GM18508 (cell line): ENCODE measurements at regions not wholly inside any gene's neighbourhood (a gene's known extent, or its start where the extent isn't known, plus 50 kb on each side); places are given as distances from the start of the nearest gene placed in this dataset.

Experiments used
- ATAC-seq: cut with Tn5 transposase; IDR thresholded peaks from one replicate; pipeline ENCODE4 v1.9.1; 2021; ENCODE audit warnings: moderate number of reproducible peaks; ENCODE audit not compliant: insufficient read depth, unreplicated experiment

GRCh38 chr12:22740656-22741355 is 115.8 kb downstream of the ETNK1 start:
- no peak for ATAC-seq

GRCh38 chr12:22743700-22744099 is 118.7 kb downstream of the ETNK1 start:
- no peak for ATAC-seq

GRCh38 chr12:22744197-22744596 is 119.2 kb downstream of the ETNK1 start:
- no peak for ATAC-seq

GRCh38 chr12:22746720-22747119 is 121.7 kb downstream of the ETNK1 start:
- ATAC-seq: no peak

DNA sequence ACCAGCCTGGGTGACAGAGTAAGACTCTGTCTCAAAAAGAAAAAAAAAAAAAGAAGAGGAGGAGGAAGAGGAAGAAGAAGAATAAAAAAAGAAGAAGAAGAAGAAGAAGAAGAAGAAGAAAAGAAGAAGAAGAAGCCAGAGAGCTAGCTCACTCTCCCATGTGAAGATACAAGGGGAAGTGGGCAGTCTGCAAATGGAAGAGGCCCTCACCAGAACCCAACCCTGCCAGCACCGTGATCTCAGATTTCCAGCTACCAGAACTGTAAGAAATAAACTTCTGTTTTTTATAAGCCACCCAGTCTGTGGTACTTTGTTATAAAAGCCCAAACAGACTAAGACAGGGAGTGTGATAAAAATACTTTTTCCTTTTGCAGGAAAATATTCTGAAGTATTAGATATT is 130.7 kb downstream of the ETNK1 start:
- ATAC-seq: no peak

DNA sequence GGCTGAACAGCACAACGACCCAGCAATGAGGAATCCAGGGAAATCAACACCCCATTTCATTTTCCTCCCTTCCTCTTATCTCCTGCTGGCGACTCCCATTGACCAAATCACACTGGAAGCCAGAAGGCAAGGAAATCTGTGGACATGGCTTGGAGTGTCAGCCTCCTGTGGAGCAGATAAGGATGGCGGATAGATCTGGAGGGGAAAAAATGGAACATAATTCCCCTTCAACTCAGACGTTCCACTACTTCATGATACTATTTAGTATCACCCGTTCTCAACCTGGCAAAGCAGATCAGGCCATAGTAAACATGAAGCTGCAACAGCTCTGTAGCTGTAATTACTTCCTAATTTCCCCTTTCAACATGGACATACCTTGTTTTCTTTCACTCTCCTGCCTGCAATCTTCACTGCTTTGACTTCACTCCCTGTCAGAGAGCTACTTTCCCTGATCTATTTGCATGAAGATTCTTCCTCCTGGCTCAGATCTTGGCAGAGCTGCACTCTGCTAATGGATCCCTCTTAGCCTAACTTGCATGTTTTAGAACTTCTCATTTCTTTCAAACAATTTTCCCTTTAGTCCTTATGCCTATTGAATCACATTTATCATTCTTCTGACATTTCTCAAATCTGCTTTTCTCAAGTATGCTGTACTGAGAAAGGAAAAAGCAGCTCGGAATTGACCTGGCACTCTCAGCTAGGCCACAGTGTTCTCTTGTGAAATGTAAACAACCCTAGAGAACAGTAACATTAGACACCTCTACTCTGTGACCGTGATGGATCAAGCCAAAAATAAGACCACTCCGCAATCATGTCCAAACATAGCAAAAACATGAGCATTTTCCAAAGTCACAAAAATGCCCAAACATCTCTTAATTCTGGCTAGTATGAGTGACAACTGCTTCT is 135.1 kb downstream of the ETNK1 start:
- ATAC-seq: no peak

DNA sequence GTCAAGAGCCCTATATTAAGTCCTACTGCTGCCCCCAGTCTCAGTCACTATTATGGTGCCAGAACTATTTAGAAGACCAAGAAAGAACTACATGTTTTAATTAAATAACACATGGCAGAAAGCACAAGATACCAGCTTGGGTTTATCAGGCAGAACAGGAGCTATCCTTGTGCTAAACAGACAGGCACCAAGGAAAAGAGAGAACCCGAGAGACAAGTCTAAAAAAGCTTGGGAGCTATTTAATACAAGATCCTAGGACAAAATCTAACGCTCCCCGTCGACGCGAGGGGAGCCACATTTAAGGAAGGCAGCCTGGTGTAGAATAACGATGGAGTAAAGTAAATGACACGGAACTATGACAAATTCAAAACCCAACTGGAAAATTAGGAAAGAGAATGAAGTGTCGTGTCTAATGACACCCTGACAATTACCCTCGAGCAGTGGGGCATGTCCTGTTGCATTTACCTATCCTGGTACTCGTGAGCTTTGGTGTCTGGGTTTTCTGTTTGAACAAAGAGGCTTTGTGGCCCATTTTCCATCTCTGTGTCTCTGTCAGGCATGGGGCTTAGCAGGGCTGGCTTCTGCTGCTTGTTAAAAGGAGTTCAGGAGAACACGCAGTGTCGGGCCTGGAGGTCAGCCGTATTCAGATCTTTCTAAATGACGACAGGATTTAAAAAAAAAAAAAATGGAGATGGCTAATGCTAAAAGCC is 140.6 kb downstream of the ETNK1 start:
- ATAC-seq: no peak

DNA sequence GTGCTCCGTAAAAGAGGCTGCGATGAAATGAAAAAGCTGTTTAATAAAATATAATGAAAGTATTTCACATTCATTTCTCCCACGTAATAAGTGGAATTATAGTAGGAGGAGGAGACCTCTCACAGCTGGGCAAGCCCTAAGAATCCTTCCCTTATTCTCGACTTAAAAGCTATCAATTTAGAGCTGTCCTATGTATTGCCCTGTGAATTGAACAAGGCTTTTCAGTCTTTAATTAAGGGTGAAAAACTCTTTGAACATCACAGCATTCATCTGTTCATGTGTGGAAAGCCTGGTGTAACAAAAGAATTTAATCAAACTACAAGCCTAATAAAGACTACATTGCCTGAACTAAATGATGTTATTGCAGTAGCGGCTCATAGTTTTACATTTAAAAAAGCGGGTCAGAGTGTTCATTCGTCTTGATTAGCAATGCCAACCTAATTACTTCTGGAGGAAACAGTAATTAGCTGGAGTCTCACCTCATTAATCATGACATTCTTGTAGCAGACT is 142.0 kb downstream of the ETNK1 start:
- no peak for ATAC-seq

GRCh38 chr12:22781339-22781738 is 156.4 kb downstream of the ETNK1 start:
- no peak for ATAC-seq

- no peak for ATAC-seq
Observed at GRCh38 chr12:22787557-22787956, 162.6 kb downstream of the ETNK1 start.

DNA sequence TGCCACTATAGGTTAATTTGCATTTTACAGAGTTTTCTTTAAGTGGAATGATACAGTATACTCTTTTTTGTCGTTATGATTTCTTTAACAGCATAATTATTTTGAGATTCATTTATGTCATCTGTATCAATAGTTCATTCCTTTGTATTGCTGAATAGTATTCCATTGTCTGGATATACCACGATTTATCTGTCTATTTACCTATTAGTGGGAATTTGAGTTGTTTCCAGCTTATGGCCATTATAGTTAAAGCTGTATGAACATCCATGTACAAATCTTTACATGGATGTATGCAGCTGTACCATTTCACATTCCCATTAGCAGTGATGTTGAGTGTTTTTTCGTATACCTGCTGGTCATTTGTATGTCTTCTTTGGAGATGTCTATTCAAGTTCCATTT is 163.9 kb downstream of the ETNK1 start:
- ATAC-seq: no peak

DNA sequence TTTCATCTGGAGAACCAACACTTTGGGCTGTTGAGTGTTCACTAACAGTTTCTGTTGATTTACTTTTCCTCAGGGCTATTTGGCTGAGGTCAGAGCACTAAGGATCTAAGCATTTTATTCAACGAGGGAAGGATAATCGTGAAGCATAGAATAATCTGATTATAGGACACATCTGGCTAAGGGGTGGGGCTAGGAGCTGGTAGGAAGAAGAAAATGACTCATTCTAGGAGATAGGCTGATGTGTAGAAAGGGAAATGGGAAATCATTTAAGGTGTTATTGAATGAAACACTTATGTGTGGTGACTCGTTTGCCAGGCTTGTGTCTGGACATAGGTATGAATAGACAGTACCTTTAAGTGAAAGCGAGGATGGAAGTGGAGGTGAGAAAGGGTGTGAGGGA is 167.2 kb downstream of the ETNK1 start:
- no peak for ATAC-seq

GRCh38 chr12:22794017-22794416 is 169.0 kb downstream of the ETNK1 start:
- no peak for ATAC-seq

GRCh38 chr12:22796941-22797630 is 172.1 kb downstream of the ETNK1 start:
- no peak for ATAC-seq

DNA sequence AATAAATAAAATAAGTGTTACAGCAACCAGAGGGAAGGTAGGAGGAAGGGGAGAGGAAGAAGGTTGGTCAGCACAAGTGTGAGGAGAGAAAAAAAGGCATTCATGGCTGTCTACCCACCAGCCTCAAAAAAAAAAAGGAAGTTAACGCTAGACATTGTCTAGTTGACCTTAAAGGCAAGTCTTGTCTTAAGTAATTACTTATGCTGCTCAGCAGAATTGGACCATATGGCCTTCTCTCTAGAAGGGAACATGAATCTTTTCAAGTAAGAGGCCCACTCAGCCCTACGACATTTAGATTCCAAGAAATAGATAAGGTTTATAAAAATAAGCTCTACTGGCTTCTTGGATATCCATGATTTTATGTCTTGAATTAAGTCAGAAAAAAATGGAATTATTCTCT is 172.7 kb downstream of the ETNK1 start:
- ATAC-seq: no peak

GRCh38 chr12:22798116-22798515 is 173.1 kb downstream of the ETNK1 start:
- ATAC-seq: no peak

DNA sequence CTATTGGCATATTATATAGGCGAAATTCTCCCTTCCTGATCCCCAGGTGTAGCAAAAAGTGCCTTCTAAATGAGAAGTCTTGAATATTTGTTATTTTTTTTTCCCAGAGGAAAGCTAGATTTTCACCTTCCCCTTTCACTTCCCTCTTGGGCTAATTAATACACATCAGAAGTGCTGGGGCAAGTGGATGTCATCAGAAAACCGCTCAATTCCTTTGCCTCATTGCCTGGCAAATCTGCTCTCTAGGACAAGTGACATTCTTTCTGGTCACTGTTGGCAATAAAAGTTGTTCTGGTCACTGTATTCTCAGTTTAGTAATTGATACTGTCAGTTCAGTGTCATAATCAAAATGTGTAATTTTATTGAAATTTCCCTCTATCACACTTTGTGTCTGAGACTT is 174.5 kb downstream of the ETNK1 start:
- no peak for ATAC-seq

GRCh38 chr12:22800332-22800731 is 175.4 kb downstream of the ETNK1 start:
- no peak for ATAC-seq

- ATAC-seq: no peak
Observed at GRCh38 chr12:22802883-22803630, 178.1 kb downstream of the ETNK1 start.

- no peak for ATAC-seq
Observed at GRCh38 chr12:22803725-22804124, 178.8 kb downstream of the ETNK1 start.
